ENCODE measurements at regions not wholly inside any gene's neighbourhood (a gene's known extent, or its start where the extent isn't known, plus 50 kb on each side); places are given as distances from the start of the nearest gene placed in this dataset.

DNA sequence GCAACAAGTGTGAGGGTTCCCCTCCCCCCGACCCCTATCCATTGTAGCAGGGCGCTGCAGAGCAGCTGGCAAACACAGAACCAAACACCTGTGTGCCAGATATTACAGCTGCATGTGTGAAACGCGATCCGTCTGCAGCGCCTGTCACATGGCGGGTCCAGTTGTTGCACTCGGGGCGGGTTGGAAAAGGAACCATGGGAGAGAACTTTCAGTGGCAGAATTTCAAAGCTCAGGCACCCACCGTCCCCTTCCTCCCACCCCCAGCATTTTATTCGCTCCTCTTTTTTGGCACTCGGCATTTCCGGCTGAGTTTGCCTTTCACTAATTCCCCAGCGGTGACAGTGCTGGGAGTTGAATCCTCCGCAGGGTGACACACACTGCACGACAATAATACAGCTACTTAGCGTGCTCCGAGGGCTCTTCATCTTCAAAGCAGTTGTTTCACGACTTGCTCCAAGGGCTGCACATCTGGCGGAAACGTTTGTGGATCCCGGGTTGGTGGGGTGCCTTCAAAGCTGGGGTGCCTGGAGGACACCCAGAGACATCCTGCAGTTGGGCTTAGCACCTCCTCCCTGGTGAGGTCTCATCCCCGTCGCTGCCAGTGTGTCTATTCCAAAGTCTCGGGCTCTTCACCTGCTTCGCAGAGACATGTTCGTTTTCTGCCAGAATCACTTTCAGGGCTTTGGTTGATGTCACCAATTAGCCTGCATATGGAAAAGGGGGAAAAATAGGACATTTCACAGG is 180.7 kb downstream of the ZBTB18 start:
- TF ChIP-seq ZNF274 (IDR thresholded peaks at IDR 0.05; ENCODE audit: low read depth, low read length), result no peak
- H3K4me3 ChIP-seq (ENCODE audit: low read length), result no peak overlapping the region

DNA sequence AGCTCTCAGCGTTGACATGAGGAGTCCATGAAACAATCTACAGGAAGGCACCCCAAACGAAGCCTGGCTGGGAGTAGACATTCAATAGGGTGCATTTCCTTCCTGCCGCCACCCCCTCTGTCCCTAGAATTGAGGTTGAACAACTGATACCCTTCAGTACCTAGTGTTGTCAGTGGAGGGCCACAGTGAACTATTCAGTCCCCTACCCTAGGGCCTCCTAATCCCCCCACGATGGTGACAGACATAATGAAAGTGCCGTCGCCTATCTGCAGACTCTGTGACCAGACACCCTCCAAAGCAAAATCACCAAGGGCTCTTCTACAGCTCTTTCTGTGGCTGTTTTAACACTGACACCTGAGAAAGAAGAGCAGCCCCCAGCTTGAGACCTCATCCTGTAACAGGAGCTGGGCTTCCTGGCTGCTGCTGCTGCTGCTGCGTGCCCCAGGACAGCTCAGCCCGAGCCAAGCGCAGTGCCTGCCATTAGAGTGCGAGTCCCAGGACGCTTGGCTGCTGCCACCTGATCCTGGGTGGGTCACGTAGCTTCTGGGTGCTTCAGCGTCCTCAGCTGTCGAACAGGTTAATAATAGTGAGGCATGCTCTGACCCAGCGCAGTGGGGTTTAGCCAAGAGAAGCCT is 183.0 kb downstream of the ZBTB18 start:
- no peak for TF ChIP-seq ZNF274 (IDR thresholded peaks at IDR 0.05; ENCODE audit: low read depth, low read length)
- H3K4me3 ChIP-seq (ENCODE audit: low read length), result no peak overlapping the region

DNA sequence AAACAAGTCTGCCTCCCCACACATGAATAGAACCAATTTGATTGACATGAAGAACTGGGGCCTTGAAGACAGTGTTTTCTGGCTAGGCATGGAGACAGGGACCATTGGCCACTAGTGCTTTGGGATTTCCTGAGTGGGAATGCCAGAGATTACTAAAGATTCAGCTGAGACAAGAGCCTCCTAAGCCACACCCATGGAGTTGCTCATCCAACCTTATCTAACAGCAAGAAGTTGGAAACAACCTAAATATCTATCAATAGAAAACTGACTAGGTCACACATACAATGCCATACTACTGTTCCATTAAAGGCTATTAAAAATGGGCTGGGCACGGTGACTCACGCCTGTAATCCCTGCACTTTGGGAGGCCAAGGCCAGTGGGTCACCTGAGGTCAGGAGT is 184.1 kb downstream of the ZBTB18 start:
- H3K4me3 ChIP-seq (ENCODE audit: low read length), result no peak overlapping the region
- no peak for TF ChIP-seq ZNF274 (IDR thresholded peaks at IDR 0.05; ENCODE audit: low read depth, low read length)

DNA sequence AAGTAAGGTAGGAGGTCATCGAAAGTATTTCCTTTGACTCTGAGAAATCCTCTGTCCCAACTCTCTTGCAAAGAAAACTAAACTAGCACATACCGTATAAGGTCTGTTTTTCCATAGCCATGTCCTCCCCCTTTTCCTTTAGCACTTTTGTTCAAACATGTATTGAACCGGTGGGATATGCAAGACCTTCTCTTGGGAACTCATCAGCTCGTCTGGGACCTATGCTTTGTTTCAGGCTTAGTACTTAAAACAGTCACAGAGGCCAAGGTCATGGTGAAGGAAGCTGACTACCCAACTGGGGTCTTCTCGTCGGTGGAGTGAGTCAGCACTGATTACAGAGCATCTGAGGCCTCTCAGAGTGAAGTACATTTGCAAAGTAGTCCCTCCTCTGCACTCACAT is 185.0 kb downstream of the ZBTB18 start:
- TF ChIP-seq ZNF274 (IDR thresholded peaks at IDR 0.05; ENCODE audit: low read depth, low read length), result no peak
- no peak overlapping the region for H3K4me3 ChIP-seq (ENCODE audit: low read length)

DNA sequence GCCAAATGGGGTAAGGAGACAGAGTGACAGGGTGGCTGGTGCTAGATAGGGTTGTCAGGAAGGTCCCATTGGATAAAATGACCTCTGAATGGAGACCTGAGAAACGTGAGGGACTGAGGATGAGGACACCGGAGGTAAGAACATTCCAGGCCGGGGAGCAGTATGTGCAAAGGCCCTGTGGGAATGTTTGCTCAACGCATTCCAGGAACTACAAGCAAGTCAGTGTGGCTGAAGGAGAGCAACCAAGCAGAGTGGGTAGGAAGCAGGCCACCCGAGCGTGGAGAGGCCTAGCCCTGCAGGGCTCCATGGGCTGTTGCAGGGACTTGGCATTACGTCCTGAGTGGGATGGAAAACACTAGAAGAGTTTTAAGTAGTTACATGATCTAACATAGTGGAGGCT is 185.6 kb downstream of the ZBTB18 start:
- H3K4me3 ChIP-seq (ENCODE audit: low read length), result no peak overlapping the region
- TF ChIP-seq ZNF274 (IDR thresholded peaks at IDR 0.05; ENCODE audit: low read depth, low read length), result no peak

DNA sequence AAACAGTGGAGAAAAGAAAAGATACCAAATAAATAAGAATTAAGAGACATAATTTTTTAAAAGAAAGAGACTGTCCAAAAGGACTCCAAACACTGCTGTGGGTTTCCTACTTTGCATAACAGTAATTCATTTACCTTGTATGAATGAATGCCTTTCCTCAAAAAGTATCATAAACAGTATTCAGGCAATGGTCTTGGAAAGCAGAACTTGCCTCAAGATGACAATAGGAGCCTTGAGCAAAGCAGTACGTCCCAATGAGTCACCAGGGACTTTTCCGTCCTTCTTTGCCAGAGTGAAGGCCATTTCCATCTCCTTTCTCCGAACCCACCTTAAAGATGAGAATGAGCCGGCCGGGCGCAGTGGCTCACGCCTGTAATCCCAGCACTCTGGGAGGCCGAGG is 186.4 kb downstream of the ZBTB18 start:
- no peak overlapping the region for H3K4me3 ChIP-seq (ENCODE audit: low read length)
- no peak for TF ChIP-seq ZNF274 (IDR thresholded peaks at IDR 0.05; ENCODE audit: low read depth, low read length)

DNA sequence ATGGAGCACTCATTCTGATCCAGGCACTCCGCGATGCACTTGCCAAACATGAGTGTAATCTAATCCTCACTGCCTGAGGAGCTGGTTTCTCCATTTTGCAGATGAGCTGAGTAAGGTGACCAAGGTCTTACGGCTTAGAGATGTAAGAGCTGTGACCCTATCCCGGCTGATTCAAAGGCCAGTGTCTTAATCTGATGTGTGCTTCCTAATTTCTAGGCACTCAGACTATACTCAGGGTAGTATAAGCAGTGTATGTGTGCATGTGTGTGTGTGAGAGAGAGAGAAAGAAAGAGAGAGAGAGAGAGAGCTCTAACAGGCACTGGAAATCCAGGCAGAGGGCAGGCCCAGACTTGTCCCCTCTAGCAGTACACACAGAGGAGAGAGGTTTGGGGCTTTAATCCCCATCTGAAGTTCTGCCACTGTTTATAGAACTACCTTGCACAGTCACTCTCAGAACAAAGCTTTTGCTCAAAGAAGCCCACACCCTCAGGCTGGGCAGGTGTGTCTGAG is 188.2 kb downstream of the ZBTB18 start:
- H3K4me3 ChIP-seq (ENCODE audit: low read length), result no peak overlapping the region
- TF ChIP-seq ZNF274 (IDR thresholded peaks at IDR 0.05; ENCODE audit: low read depth, low read length), result no peak

DNA sequence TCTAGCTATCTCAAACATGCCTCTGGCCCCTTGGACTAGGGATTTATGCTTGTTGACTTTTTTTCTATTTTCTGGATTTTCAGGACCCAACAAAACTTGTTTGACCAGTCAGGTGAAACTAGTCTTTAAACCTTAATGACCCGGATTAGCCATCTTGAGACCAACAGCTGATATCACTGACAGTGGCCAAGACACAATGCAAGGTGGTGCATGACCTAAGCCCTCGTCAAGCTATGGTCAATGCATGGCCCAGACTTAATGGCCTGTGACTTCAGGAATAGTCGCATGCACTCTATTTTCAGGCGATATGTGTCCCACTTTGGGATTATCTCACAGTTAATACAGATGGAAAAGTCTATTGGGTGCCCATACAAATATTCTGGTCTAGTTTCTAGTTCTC is 190.4 kb downstream of the ZBTB18 start:
- TF ChIP-seq ZNF274 (IDR thresholded peaks at IDR 0.05; ENCODE audit: low read depth, low read length), result no peak
- H3K4me3 ChIP-seq (ENCODE audit: low read length), result no peak overlapping the region

DNA sequence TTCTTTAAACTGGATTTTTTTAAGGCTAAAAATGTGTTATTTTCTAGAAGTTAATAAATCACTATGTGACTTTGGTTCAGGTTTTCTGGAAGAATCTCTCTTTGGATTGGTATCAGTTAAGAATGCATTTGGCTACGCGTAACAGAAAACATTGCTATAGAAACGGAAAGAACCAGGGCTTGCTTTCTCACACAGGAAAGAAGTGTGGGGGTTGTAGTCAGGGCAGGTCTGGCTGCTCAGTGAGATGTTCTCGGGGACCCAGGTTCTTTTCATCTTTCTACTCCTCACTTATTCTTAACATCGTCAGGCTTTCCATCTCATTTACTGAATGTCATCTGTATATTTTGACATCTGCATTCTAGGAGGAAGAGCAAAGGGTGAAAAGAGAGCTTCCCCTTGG is 191.4 kb downstream of the ZBTB18 start:
- no peak for TF ChIP-seq ZNF274 (IDR thresholded peaks at IDR 0.05; ENCODE audit: low read depth, low read length)
- no peak overlapping the region for H3K4me3 ChIP-seq (ENCODE audit: low read length)

DNA sequence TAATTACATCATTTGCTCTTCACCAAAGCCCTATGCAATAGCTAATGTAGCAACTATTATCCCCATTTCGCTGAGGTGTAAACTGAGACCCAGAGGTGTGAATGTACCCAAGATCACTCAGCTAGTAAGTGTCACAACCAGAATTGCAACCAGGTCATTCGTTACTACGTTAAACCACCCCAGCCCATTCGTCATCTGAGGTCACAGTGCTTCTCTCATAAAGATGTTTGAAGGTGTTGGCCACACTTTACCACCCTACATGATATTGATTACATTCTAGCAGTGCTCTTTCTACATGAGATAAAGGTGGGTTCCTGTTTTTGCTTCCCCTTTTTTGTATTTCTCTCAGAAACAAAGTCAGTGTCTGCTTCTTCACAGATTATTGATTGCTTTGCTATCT is 195.3 kb downstream of the ZBTB18 start:
- TF ChIP-seq ZNF274 (IDR thresholded peaks at IDR 0.05; ENCODE audit: low read depth, low read length), result no peak
- H3K4me3 ChIP-seq (ENCODE audit: low read length), result no peak overlapping the region

DNA sequence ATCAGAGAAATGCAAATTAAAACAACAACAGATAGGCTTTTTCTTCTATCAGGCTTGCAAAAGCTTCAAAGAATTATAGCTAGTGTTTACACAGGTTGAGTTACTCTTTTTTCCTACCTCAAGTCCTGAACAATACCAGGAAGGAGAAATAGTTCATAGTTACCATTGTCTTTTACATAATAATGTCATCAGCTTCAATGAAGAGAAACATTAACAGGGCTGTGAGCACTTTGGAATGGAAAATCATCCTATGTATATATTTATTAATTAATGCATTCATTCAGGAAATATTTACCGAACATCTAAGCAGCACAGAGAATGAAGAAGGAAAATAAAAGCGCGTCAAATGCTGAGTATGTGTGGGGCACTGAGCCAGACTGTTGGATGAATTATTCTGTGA is 197.3 kb downstream of the ZBTB18 start:
- TF ChIP-seq ZNF274 (IDR thresholded peaks at IDR 0.05; ENCODE audit: low read depth, low read length), result no peak
- no peak overlapping the region for H3K4me3 ChIP-seq (ENCODE audit: low read length)

DNA sequence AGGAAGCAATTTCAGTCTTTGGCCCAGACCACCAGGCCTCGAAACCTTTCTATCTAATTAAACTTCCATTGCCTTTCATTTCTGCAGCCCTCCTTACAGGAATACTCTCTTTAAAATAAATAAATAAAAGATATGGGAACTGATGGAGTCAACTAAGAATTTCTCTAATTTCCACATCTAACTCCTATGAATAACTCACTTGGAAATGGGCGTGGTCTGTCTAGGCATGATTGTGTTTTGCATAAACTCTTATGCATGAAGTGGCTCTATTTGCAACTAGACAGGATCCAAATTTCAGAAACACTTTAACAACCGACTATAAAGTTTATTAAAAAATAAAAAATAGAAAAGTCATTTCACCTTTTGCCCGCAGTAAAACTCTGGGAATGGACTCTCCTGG is 199.5 kb downstream of the ADSS2 start:
- no peak for TF ChIP-seq ZNF274 (IDR thresholded peaks at IDR 0.05; ENCODE audit: low read depth, low read length)

DNA sequence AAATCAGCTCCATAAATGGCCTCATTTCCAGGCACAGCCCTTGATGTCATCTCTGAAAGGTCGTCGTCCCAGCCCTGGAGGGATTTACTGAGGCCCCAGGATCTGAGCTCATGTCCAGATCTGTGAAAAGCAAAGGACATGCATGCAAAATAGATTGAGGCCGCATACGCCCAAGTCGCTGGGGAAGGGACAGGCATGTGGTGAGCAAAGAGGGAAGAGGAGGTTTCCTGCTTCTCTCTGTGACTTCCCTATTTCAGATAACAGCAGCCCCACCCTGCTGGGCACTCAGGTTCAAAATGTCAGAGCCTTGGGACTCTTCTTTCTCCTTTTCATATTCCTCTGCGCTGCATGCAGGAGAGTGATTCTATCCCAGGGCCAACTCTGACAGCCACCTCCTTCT is 197.2 kb downstream of the ADSS2 start:
- TF ChIP-seq ZNF274 (IDR thresholded peaks at IDR 0.05; ENCODE audit: low read depth, low read length), result no peak
- H3K4me3 ChIP-seq (ENCODE audit: low read length), result no peak overlapping the region

More for the DNA sequence above, 199.5 kb downstream of the ADSS2 start:
- H3K4me3 ChIP-seq (ENCODE audit: low read length), result no peak overlapping the region

DNA sequence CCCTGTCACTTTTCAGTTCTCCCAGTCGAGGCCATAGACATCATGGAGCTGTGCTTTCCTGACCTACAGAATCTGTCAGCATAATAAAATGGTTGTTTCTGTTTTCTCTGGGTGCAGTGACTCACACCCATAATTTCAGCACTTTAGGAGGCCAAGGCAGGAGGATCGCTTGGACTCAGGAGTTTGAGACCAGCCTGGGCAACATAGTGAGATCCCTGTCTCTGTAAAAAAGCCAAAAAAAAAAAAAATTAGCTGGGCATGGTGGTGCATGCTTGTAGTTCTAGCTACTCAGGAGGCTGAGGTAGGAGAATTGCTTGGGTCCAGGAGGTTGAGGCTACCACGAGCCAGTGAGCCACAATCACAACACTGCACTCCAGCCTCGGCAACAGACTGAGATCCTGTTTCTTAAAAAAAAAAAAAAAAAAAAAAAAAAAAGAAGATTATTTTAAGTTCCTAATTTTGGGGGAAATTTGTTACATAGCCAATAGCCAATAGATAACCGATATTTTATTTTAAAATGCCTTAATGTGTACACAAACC is 196.2 kb downstream of the ADSS2 start:
- no peak overlapping the region for H3K4me3 ChIP-seq (ENCODE audit: low read length)
- TF ChIP-seq ZNF274 (IDR thresholded peaks at IDR 0.05; ENCODE audit: low read depth, low read length), result no peak

DNA sequence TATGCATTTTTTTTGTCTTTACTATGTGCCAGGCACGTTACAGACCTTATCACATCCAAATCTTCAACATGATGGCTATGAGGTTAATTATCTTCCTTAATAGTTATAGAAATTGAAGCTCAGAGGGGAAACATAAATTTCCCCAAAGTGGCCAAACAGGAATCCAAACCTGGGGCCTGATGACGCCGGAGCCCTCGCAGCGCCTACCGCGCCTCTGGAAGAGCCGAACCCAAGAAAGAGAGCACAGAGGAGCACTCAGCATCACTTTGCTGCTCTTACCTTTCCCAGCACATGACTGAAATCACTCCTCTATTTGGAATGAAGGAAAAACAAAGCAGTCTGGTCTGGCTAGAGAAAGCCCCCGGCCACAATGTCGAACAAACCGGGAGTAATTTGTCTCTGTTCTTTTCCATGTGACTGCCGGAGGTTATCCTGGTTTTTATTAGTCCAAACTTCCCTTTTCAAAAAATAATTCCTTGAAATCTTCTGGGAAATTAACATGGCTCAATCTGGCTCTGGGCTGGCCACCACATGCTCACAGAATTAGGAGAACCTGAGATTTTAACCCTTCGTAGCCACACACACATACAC is 195.5 kb downstream of the ADSS2 start:
- no peak overlapping the region for H3K4me3 ChIP-seq (ENCODE audit: low read length)

More for the DNA sequence above, 195.5 kb downstream of the ADSS2 start:
- no peak for TF ChIP-seq ZNF274 (IDR thresholded peaks at IDR 0.05; ENCODE audit: low read depth, low read length)
